Esophagus squamous epithelium (tissue), 5 donors: ENCODE measurements at regions not wholly inside any gene's neighbourhood (a gene's known extent, or its start where the extent isn't known, plus 50 kb on each side); places are given as distances from the start of the nearest gene placed in this dataset.

Source experiments
- DNase-seq: peaks from one replicate; lab custom pipeline; 2025; lab: John Stamatoyannopoulos, UW
- H3K27ac ChIP-seq, 4 donors: fragments of 200-600 bp; sonication (generic); one replicate each; pipeline ENCODE4 v1.5.1; 2016 to 2019; ENCODE audit warnings: mild to moderate bottlenecking in 1 of 4
- H3K27me3 ChIP-seq, 4 donors: fragments of 200-600 bp; sonication (generic); 1 replicate in 3 of 4; 2 replicates in 1 of 4; pipeline versions ENCODE4 v1.5.1 to v1.6.0; 2017 to 2021; ENCODE audit warnings: antibody characterized with exemption in 1 of 4
- H3K36me3 ChIP-seq, 3 donors: fragments of 200-600 bp; sonication (generic); one replicate each; pipeline ENCODE4 v1.5.1; 2016 to 2019
- H3K4me1 ChIP-seq, 3 donors: fragments of 200-600 bp; sonication (generic); one replicate each; pipeline ENCODE4 v1.5.1; 2017 to 2019
- H3K4me3 ChIP-seq, 4 donors: fragments of 200-600 bp; sonication (generic); 1 replicate in 3 of 4; 2 replicates in 1 of 4; pipeline ENCODE4 v1.5.1; 2016 to 2019; ENCODE audit warnings: mild to moderate bottlenecking in 2 of 4, moderate library complexity in 1 of 4
- H3K9me3 ChIP-seq, 3 donors: fragments of 200-600 bp; sonication (generic); one replicate each; pipeline ENCODE4 v1.5.1; 2016 to 2019
- CTCF ChIP-seq, 6 experiments: fragments of 450-650 bp in 4 of 6; fragments of 200-600 bp in 2 of 6; sonication (generic) in 2 of 6; IDR thresholded peaks; one replicate each; pipeline ENCODE4 v1.5.1; 2016 to 2019; ENCODE audit warnings: antibody characterized with exemption in 6 of 6, mild to moderate bottlenecking in 4 of 6, moderate library complexity in 4 of 6
- POLR2A ChIP-seq, 4 donors: fragments of 450-650 bp; IDR thresholded peaks; one replicate each; pipeline ENCODE4 v1.6.1; 2017; ENCODE audit warnings: antibody characterized with exemption in 4 of 4, mild to moderate bottlenecking in 4 of 4, moderate library complexity in 3 of 4
- whole genome bisulfite sequencing, 2 donors: methylation state at CpG; one replicate each; pipeline ENCODE4 v1.1.5; 2018; 5-methylcytosine and 5-hydroxymethylcytosine counted together
- intact Hi-C: fragments of 100-400 bp; cut with DNase I; formaldehyde crosslinking; loops from one replicate; pipeline ENCODE4 v1.15.0; 2022
- donor health status: DM: yes; HTN: yes; CAD: no.

GRCh38 chrX:125954236-125954635, 211.9 kb downstream of the DCAF12L2 start:
- H3K27ac ChIP-seq, result no peak overlapping the region
- no peak overlapping the region for H3K4me3 ChIP-seq
- no peak for TF ChIP-seq POLR2A (IDR thresholded peaks at IDR 0.05)
- TF ChIP-seq CTCF (IDR thresholded peaks at IDR 0.05), result no peak
- WGBS, 2 donors, result 21 to 23% methylated on average over 3 of the region's 3 CpGs
- intact Hi-C loops, result no loop called here
- H3K4me1 ChIP-seq, result no peaks in the 10 kb centered on the region
- no peaks in the 10 kb centered on the region for H3K36me3 ChIP-seq
- no peaks in the 10 kb centered on the region for H3K9me3 ChIP-seq
- DNase-seq, result no peak
- H3K27me3 ChIP-seq, result no peaks in the 10 kb centered on the region

GRCh38 chrX:125977851-125978250, 188.2 kb downstream of the DCAF12L2 start:
- no peak for DNase-seq
- Histone ChIP-seq H3K4me3 (no peak overlapping the region), H3K4me1 (no peaks in the 10 kb centered on the region), H3K27me3 (no peaks in the 10 kb centered on the region), H3K9me3 (peaks cover 0 to 4% (median 0%) of the 10 kb centered on the region in 3 donors), H3K27ac (no peak overlapping the region), H3K36me3 (no peaks in the 10 kb centered on the region)
- intact Hi-C loops, result no loop called here
- TF ChIP-seq CTCF (IDR thresholded peaks at IDR 0.05) (no peak), POLR2A (IDR thresholded peaks at IDR 0.05) (no peak)
- WGBS, 2 donors, result 38 to 49% methylated on average over 1 to 2 of the region's 2 CpGs

- intact Hi-C loops, result no loop called here
- 3 to 14% methylated on average over 2 of the region's 2 CpGs for WGBS, 2 donors
- no peaks in the 10 kb centered on the region for H3K9me3 ChIP-seq
- no peak overlapping the region for H3K27ac ChIP-seq
- DNase-seq, result no peak
- no peaks in the 10 kb centered on the region for H3K27me3 ChIP-seq
- no peaks in the 10 kb centered on the region for H3K4me1 ChIP-seq
- peak in 1 of 6 experiments; percentile 8 for TF ChIP-seq CTCF (IDR thresholded peaks at IDR 0.05)
- TF ChIP-seq POLR2A (IDR thresholded peaks at IDR 0.05), result no peak
- no peak overlapping the region for H3K4me3 ChIP-seq
- no peaks in the 10 kb centered on the region for H3K36me3 ChIP-seq
Observed at GRCh38 chrX:125998432-125998831, 167.7 kb downstream of the DCAF12L2 start.

GRCh38 chrX:126027229-126027628, 138.9 kb downstream of the DCAF12L2 start:
- no peaks in the 10 kb centered on the region for H3K9me3 ChIP-seq
- 65 to 73% methylated on average over 2 of the region's 3 CpGs for WGBS, 2 donors

GRCh38 chrX:126030021-126030420, 136.1 kb downstream of the DCAF12L2 start:
- Histone ChIP-seq H3K27me3 (no peaks in the 10 kb centered on the region), H3K9me3 (no peaks in the 10 kb centered on the region), H3K4me3 (no peak overlapping the region), H3K4me1 (no peaks in the 10 kb centered on the region), H3K36me3 (no peaks in the 10 kb centered on the region), H3K27ac (no peak overlapping the region)
- TF ChIP-seq POLR2A (IDR thresholded peaks at IDR 0.05) (no peak), CTCF (IDR thresholded peaks at IDR 0.05) (no peak)
- DNase-seq, result no peak
- intact Hi-C loops, result no loop called here
- no CpG with 5 or more reads among the region's 4 CpGs for WGBS, 2 donors

More at GRCh38 chrX:126027229-126027628, 138.9 kb downstream of the DCAF12L2 start:
- no peaks in the 10 kb centered on the region for H3K4me1 ChIP-seq
- intact Hi-C loops, result no loop called here
- DNase-seq, result no peak
- H3K27ac ChIP-seq, result no peak overlapping the region
- no peak for TF ChIP-seq POLR2A (IDR thresholded peaks at IDR 0.05)
- TF ChIP-seq CTCF (IDR thresholded peaks at IDR 0.05), result no peak
- no peaks in the 10 kb centered on the region for H3K27me3 ChIP-seq
- no peaks in the 10 kb centered on the region for H3K36me3 ChIP-seq
- no peak overlapping the region for H3K4me3 ChIP-seq
